ENCODE measurements at regions not wholly inside any gene's neighbourhood (a gene's known extent, or its start where the extent isn't known, plus 50 kb on each side); places are given as distances from the start of the nearest gene placed in this dataset.

DNA sequence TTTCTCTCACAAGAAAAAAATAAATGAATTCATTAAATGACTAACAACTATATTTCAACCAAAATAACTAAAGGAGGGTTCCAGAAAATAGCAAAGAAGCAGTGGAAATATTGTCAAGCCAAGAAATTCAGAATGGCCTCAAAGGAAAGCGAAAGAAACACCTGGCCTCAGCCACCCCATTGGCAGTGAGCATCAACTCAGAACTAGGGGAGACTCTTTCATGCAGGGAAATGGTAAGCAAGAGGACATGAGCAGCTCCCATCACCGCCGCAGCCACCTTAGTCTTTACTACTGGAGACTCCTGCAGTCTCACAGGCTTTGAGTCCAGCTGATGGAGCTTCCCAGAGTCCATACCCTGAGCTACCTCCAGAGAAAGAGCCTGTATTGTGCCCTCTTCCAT is 343.9 kb upstream of the GRAMD2B start:
- in situ Hi-C loops (cut with HindIII; ENCODE audit: low pct_unique_long_range_greater_than_20kb, low sequenced_read_pairs) = no loop called here

GRCh38 chr5:126081209-126081608 is 342.0 kb upstream of the GRAMD2B start:
- DNase-seq (ENCODE audit: low read depth) = no peak
- in situ Hi-C loops (cut with HindIII; ENCODE audit: low pct_unique_long_range_greater_than_20kb, low sequenced_read_pairs) = no loop called here

More for the DNA sequence above, 343.9 kb upstream of the GRAMD2B start:
- DNase-seq (ENCODE audit: low read depth) = no peak

DNA sequence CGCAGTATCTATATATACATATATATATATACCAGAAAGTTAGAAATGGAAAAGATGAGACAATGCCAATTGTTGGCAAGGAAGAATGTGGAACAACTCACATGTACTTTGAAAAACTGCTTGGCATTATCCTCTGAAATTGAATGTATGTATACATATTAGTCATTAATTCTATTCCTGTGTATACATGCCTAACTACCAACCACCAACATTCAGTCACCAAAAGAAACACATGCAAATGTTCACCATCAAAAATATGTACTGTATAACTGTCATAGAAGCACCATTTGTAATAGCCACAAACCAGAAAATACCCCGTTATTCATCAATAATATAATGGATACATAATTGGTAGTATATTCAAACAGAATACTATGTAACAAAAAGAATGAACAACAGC is 330.2 kb upstream of the GRAMD2B start:
- in situ Hi-C loops (cut with HindIII; ENCODE audit: low pct_unique_long_range_greater_than_20kb, low sequenced_read_pairs) = no loop called here
- no peak for DNase-seq (ENCODE audit: low read depth)

- in situ Hi-C loops (cut with HindIII; ENCODE audit: low pct_unique_long_range_greater_than_20kb, low sequenced_read_pairs) = no loop called here
- DNase-seq (ENCODE audit: low read depth) = no peak
These were observed 329.5 kb upstream of the GRAMD2B start for GRCh38 chr5:126093718-126094117.

GRCh38 chr5:126094991-126095390 is 328.2 kb upstream of the GRAMD2B start:
- in situ Hi-C loops (cut with HindIII; ENCODE audit: low pct_unique_long_range_greater_than_20kb, low sequenced_read_pairs) = no loop called here
- DNase-seq (ENCODE audit: low read depth) = no peak

DNA sequence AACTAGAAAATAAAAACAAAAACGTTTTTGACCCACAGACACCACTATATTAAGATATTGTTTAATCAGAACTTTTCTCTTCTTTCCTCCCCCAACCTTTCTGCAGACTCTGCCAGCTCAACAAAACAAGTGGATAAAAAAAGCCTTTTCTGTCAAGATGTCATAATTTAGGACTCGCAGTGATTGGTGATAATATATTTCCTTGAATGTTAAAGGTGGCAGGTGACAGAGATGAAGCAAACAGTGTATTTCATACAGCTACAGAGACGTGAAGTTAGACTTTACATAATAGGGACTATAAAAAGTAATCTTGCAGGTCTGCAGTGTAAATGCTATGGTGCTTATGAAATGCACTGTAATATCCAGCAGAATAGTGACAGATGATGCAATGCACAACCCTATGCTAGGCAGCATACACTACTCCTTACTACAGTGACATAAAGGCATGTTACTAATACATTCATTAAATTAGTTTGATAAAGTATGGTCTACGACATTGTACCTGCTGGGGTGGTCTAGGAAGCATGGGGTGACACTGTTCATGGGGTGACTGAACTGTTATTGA is 326.7 kb upstream of the GRAMD2B start:
- in situ Hi-C loops (cut with HindIII; ENCODE audit: low pct_unique_long_range_greater_than_20kb, low sequenced_read_pairs) = no loop called here
- DNase-seq (ENCODE audit: low read depth) = no peak

DNA sequence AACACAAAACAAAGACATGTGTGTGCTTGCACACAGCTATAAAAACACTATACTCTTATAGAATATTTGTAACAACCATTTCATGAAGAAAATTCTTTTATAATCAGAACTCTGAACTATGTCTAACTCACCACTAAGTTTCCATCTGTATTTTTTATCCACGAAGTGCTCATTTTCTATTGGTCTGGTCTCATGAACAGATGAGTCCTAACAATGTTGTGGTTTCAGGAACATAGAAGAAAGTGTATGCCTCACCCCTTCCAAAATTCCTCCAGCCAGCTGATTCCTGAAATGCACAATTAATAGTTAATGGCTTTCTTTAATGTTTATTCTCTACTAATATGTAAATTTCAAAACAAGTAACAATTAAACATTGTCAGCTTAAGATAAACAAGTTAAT is 325.3 kb upstream of the GRAMD2B start:
- DNase-seq (ENCODE audit: low read depth) = no peak
- in situ Hi-C loops (cut with HindIII; ENCODE audit: low pct_unique_long_range_greater_than_20kb, low sequenced_read_pairs) = no loop called here

GRCh38 chr5:126098330-126099017 is 324.7 kb upstream of the GRAMD2B start:
- in situ Hi-C loops (cut with HindIII; ENCODE audit: low pct_unique_long_range_greater_than_20kb, low sequenced_read_pairs) = no loop called here
- no peak for DNase-seq (ENCODE audit: low read depth)

GRCh38 chr5:126099077-126099476 is 324.1 kb upstream of the GRAMD2B start:
- in situ Hi-C loops (cut with HindIII; ENCODE audit: low pct_unique_long_range_greater_than_20kb, low sequenced_read_pairs) = no loop called here
- DNase-seq (ENCODE audit: low read depth) = no peak

DNA sequence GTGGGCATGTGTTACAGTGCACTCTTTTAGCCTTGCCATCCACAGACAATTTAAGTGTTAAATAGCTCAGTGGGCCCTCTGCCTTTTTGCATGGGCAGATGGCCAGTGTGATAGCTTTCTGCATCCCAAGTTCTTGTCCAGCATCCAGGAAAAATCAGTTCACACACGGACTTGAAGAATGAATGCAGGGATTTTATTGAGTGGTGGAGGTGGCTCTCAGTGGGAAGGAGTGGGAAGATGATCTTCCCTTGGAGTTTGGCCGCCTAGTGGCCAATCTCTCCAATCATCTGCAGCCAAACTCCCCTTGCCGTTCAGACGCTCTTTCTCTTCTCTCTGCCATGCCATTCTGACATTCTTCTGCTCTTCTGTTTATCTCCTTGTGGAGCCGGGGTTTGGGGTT is 322.4 kb upstream of the GRAMD2B start:
- in situ Hi-C loops (cut with HindIII; ENCODE audit: low pct_unique_long_range_greater_than_20kb, low sequenced_read_pairs) = no loop called here
- DNase-seq (ENCODE audit: low read depth) = no peak

DNA sequence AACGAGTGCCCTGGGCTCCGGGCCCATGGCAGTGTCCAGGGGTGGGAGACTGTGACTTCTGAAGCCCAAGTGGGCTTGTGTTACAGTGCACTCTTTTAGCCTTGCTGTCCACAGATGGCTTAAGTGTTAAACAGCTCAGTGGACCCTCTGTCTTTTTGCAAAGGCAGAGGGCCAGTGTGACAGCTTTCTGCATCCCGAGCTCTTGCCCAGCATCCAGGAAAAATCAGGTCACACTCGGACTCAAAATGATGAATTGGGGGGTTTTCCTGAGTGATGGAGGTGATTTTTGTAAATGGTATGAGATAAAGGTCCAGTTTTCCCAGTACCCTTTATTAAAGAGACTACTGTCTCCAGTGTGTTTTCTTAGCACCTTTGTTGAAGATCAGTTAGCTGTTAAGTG is 321.3 kb upstream of the GRAMD2B start:
- no peak for DNase-seq (ENCODE audit: low read depth)
- in situ Hi-C loops (cut with HindIII; ENCODE audit: low pct_unique_long_range_greater_than_20kb, low sequenced_read_pairs) = no loop called here

- no peak for DNase-seq (ENCODE audit: low read depth)
- in situ Hi-C loops (cut with HindIII; ENCODE audit: low pct_unique_long_range_greater_than_20kb, low sequenced_read_pairs) = no loop called here
These were observed 320.2 kb upstream of the GRAMD2B start for GRCh38 chr5:126103050-126103449.

DNA sequence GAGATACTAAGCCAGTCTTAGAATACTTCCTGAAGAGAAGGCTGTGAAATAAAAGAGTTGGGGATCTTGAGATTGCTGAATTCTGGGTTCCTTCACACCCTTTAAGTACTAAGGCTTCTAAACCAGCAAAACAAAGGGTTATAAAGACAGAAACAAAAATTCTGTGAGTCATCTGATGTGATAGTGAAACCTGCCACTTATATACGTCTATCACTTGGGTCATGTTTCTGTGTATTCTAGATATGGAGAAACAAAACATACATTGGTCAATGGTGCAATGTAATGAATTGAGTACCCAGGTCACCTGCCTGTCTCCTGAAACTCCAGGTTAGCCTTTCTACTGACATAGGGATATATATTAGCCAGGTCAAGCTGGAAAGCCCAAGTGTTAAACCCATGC is 319.3 kb upstream of the GRAMD2B start:
- in situ Hi-C loops (cut with HindIII; ENCODE audit: low pct_unique_long_range_greater_than_20kb, low sequenced_read_pairs) = no loop called here

DNA sequence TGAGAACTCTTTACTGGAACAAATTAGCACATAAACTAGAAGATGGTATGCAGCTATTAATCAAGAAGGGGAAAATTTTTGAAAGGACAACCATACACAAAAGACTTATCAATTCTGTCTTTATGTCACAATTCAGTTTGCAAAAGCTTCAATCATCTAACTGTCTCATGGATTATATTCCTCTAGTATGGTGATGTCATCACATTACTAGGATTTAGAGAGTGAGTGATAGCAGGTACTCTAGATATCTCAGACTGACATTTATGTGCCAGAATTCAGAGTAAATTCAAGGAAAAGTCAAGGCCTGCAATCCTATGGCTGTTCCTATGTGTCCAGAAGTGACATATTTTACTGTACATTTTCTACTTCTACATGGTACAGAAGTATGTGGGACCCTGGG is 318.9 kb upstream of the GRAMD2B start:
- no peak for DNase-seq (ENCODE audit: low read depth)
- in situ Hi-C loops (cut with HindIII; ENCODE audit: low pct_unique_long_range_greater_than_20kb, low sequenced_read_pairs) = no loop called here

More for the DNA sequence above, 319.3 kb upstream of the GRAMD2B start:
- DNase-seq (ENCODE audit: low read depth) = no peak

DNA sequence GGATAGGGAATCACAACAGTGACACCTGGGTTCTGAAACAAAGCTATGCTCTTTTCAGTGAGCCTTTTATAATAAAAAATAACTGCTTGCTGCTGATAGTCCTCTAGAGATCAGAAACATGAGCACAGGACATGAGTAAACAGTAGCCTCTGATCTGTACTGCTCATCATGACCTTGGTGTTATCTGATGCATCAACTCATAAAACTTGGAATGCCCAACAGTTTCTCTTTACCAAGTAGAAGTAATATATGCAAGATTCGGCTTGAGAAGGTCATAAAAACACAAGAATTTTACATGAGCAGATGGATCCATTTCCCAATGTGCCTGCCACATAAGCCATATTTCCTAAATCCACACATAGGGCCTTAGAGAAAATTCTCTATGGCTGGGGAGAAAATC is 318.3 kb upstream of the GRAMD2B start:
- in situ Hi-C loops (cut with HindIII; ENCODE audit: low pct_unique_long_range_greater_than_20kb, low sequenced_read_pairs) = no loop called here
- no peak for DNase-seq (ENCODE audit: low read depth)

DNA sequence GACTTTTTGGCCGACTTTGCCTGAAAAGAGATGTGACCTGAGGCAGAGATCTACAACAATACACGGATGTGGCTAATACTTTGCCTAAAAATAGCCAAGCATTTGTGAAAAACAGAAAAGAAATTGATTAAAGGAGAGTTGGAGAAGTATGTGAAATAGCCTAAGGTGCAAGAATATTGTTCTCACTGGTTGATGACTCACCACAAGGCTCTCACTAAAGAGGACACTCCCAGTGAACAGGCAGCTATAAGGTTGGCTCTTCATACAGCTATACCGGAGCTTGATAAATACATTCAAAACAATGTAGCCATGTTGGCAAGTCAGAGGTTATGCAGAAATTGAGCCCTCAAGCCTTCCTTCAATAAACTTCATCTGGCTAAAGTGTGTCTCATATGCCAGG is 317.2 kb upstream of the GRAMD2B start:
- no peak for DNase-seq (ENCODE audit: low read depth)
- in situ Hi-C loops (cut with HindIII; ENCODE audit: low pct_unique_long_range_greater_than_20kb, low sequenced_read_pairs) = no loop called here

GRCh38 chr5:126107381-126107780 is 315.8 kb upstream of the GRAMD2B start:
- in situ Hi-C loops (cut with HindIII; ENCODE audit: low pct_unique_long_range_greater_than_20kb, low sequenced_read_pairs) = no loop called here
- DNase-seq (ENCODE audit: low read depth) = no peak

GRCh38 chr5:126108470-126108869 is 314.7 kb upstream of the GRAMD2B start:
- DNase-seq (ENCODE audit: low read depth) = no peak
- in situ Hi-C loops (cut with HindIII; ENCODE audit: low pct_unique_long_range_greater_than_20kb, low sequenced_read_pairs) = no loop called here

DNA sequence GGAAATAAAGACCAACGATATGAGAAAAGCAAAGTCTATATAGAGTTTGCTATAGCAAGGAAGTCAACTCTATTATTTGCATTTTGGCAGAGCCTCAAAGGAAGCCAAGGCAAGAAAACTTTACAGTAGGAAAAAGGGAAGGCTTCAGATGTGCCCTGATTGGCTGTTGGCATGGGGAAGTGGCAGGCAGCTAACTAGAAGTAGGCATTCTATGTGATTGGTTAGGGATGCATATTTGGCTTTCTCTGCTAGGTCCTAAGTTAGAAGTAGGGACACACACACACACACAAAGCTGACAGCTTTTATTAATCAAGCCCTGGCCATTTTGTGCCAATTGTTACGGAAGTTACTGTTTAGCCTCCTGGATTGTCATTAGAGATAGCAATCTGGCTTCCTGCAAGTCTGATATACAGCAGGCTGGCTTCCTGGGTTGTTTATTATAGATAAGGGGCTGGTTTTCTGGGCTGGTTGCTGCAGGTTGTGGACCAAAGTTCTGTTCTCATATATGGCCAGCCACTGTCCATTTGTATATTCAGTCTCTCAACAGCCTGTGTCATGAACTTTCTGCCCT is 308.1 kb upstream of the GRAMD2B start:
- in situ Hi-C loops (cut with HindIII; ENCODE audit: low pct_unique_long_range_greater_than_20kb, low sequenced_read_pairs) = no loop called here
- DNase-seq (ENCODE audit: low read depth) = no peak

DNA sequence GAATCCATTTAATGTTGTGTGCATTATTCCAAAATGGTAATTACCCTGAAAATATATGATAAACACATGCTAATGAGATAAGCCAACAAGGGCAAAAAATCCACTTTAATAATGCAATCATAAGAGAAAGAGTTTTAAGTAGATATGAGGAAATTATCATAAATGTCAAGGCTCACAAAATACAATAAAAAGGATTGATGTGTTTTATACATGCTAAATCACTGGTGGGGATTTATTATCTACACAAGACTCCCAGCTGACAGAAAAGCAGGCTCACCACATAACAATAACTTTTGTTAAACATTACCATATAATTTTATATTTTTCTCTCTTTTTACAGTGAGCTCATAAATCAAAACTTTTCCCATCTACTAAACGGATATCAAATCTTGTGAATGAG is 306.2 kb upstream of the GRAMD2B start:
- in situ Hi-C loops (cut with HindIII; ENCODE audit: low pct_unique_long_range_greater_than_20kb, low sequenced_read_pairs) = no loop called here
- DNase-seq (ENCODE audit: low read depth) = no peak
